HUES48 (cell line): ENCODE measurements at regions not wholly inside any gene's neighbourhood (a gene's known extent, or its start where the extent isn't known, plus 50 kb on each side); places are given as distances from the start of the nearest gene placed in this dataset.

Source experiments
- H3K27ac ChIP-seq: one replicate; pipeline ENCODE4 v1.7.0; 2013; ENCODE audit warnings: low read depth, low read length, inconsistent platforms
- H3K27me3 ChIP-seq: 2 replicates; pipeline ENCODE4 v1.6.1; 2013; ENCODE audit warnings: mild to moderate bottlenecking, low read length; ENCODE audit not compliant: control insufficient read depth, insufficient read depth
- H3K36me3 ChIP-seq: 2 replicates; pipeline ENCODE4 v1.6.1; 2013; ENCODE audit warnings: low read length; ENCODE audit not compliant: control insufficient read depth, insufficient read depth
- H3K4me1 ChIP-seq: 2 replicates; pipeline ENCODE4 v1.6.1; 2013; ENCODE audit warnings: mild to moderate bottlenecking, low read length; ENCODE audit not compliant: control insufficient read depth, insufficient read depth
- H3K4me3 ChIP-seq: 2 replicates; pipeline ENCODE4 v1.5.1; 2013; ENCODE audit warnings: mild to moderate bottlenecking, low read depth, low read length
- H3K9ac ChIP-seq: 2 replicates; pipeline ENCODE4 v1.6.1; 2013; ENCODE audit warnings: mild to moderate bottlenecking, low read depth, low read length, moderate library complexity
- H3K9me3 ChIP-seq: 2 replicates; pipeline ENCODE4 v1.6.1; 2013; ENCODE audit warnings: low read length; ENCODE audit not compliant: control insufficient read depth, insufficient read depth

- Histone ChIP-seq H3K4me3 (no peak overlapping the region), H3K4me1 (no peaks in the 10 kb centered on the region), H3K9me3 (no peaks in the 10 kb centered on the region), H3K9ac (no peak overlapping the region), H3K27me3 (no peaks in the 10 kb centered on the region), H3K36me3 (no peaks in the 10 kb centered on the region), H3K27ac (no peak overlapping the region)
These were observed 255.6 kb downstream of the PREX1 start for GRCh38 chr20:48571949-48572847.

GRCh38 chr20:48569679-48570078 is 258.1 kb downstream of the PREX1 start:
- H3K27ac ChIP-seq: no peak overlapping the region
- H3K27me3 ChIP-seq: no peaks in the 10 kb centered on the region

GRCh38 chr20:48568520-48568919 is 259.3 kb downstream of the PREX1 start:
- Histone ChIP-seq H3K27ac (no peak overlapping the region), H3K4me3 (no peak overlapping the region), H3K27me3 (no peaks in the 10 kb centered on the region), H3K9me3 (no peaks in the 10 kb centered on the region), H3K4me1 (no peaks in the 10 kb centered on the region), H3K36me3 (no peaks in the 10 kb centered on the region), H3K9ac (no peak overlapping the region)

More at GRCh38 chr20:48569679-48570078, 258.1 kb downstream of the PREX1 start:
- Histone ChIP-seq H3K9ac (no peak overlapping the region), H3K4me3 (no peak overlapping the region), H3K9me3 (no peaks in the 10 kb centered on the region), H3K4me1 (no peaks in the 10 kb centered on the region), H3K36me3 (no peaks in the 10 kb centered on the region)

GRCh38 chr20:48567145-48567544 is 260.7 kb downstream of the PREX1 start:
- Histone ChIP-seq H3K4me1 (no peaks in the 10 kb centered on the region), H3K27me3 (no peaks in the 10 kb centered on the region), H3K27ac (no peak overlapping the region), H3K9me3 (no peaks in the 10 kb centered on the region), H3K9ac (no peak overlapping the region), H3K36me3 (no peaks in the 10 kb centered on the region), H3K4me3 (no peak overlapping the region)

GRCh38 chr20:48564982-48565539 is 262.7 kb downstream of the PREX1 start:
- Histone ChIP-seq H3K9ac (no peak overlapping the region), H3K4me3 (no peak overlapping the region), H3K27me3 (no peaks in the 10 kb centered on the region), H3K36me3 (no peaks in the 10 kb centered on the region), H3K4me1 (no peaks in the 10 kb centered on the region), H3K9me3 (no peaks in the 10 kb centered on the region), H3K27ac (no peak overlapping the region)

GRCh38 chr20:48563191-48563870 is 264.5 kb downstream of the PREX1 start:
- H3K4me3 ChIP-seq: no peak overlapping the region
- H3K36me3 ChIP-seq: no peaks in the 10 kb centered on the region
- no peak overlapping the region for H3K9ac ChIP-seq
- H3K27me3 ChIP-seq: no peaks in the 10 kb centered on the region
- no peak overlapping the region for H3K27ac ChIP-seq
- H3K4me1 ChIP-seq: no peaks in the 10 kb centered on the region
- H3K9me3 ChIP-seq: no peaks in the 10 kb centered on the region

GRCh38 chr20:48562586-48563116 is 265.1 kb downstream of the PREX1 start:
- H3K4me1 ChIP-seq: no peaks in the 10 kb centered on the region
- no peaks in the 10 kb centered on the region for H3K9me3 ChIP-seq
- H3K9ac ChIP-seq: no peak overlapping the region
- no peak overlapping the region for H3K4me3 ChIP-seq
- no peaks in the 10 kb centered on the region for H3K27me3 ChIP-seq
- no peak overlapping the region for H3K27ac ChIP-seq
- no peaks in the 10 kb centered on the region for H3K36me3 ChIP-seq

GRCh38 chr20:48558906-48559305 is 268.9 kb downstream of the PREX1 start:
- Histone ChIP-seq H3K4me1 (no peaks in the 10 kb centered on the region), H3K4me3 (no peak overlapping the region), H3K27ac (no peak overlapping the region), H3K9me3 (no peaks in the 10 kb centered on the region), H3K9ac (no peak overlapping the region), H3K27me3 (no peaks in the 10 kb centered on the region), H3K36me3 (no peaks in the 10 kb centered on the region)

GRCh38 chr20:48557380-48557779 is 270.4 kb downstream of the PREX1 start:
- Histone ChIP-seq H3K36me3 (no peaks in the 10 kb centered on the region), H3K4me1 (no peaks in the 10 kb centered on the region), H3K27me3 (no peaks in the 10 kb centered on the region), H3K9ac (no peak overlapping the region), H3K4me3 (no peak overlapping the region), H3K9me3 (no peaks in the 10 kb centered on the region), H3K27ac (no peak overlapping the region)

GRCh38 chr20:48556956-48557355 is 270.8 kb downstream of the PREX1 start:
- Histone ChIP-seq H3K36me3 (no peaks in the 10 kb centered on the region), H3K9ac (no peak overlapping the region), H3K27me3 (no peaks in the 10 kb centered on the region), H3K4me3 (no peak overlapping the region), H3K9me3 (no peaks in the 10 kb centered on the region), H3K27ac (no peak overlapping the region), H3K4me1 (no peaks in the 10 kb centered on the region)

GRCh38 chr20:48552550-48552949 is 275.2 kb downstream of the PREX1 start:
- Histone ChIP-seq H3K27me3 (no peaks in the 10 kb centered on the region), H3K9me3 (no peaks in the 10 kb centered on the region), H3K4me1 (no peaks in the 10 kb centered on the region), H3K4me3 (no peak overlapping the region), H3K36me3 (no peaks in the 10 kb centered on the region), H3K9ac (no peak overlapping the region), H3K27ac (no peak overlapping the region)
